GM18508 (cell line): ENCODE measurements at regions not wholly inside any gene's neighbourhood (a gene's known extent, or its start where the extent isn't known, plus 50 kb on each side); places are given as distances from the start of the nearest gene placed in this dataset.
"Not testable (repeated sequence)": the region's sequence is repeated elsewhere in the genome, so short reads cannot be mapped to it uniquely, and the experiment has no call there.

Experiments
- ATAC-seq: cut with Tn5 transposase; IDR thresholded peaks from one replicate; pipeline ENCODE4 v1.9.1; 2021; ENCODE audit warnings: moderate number of reproducible peaks; ENCODE audit not compliant: insufficient read depth, unreplicated experiment

DNA sequence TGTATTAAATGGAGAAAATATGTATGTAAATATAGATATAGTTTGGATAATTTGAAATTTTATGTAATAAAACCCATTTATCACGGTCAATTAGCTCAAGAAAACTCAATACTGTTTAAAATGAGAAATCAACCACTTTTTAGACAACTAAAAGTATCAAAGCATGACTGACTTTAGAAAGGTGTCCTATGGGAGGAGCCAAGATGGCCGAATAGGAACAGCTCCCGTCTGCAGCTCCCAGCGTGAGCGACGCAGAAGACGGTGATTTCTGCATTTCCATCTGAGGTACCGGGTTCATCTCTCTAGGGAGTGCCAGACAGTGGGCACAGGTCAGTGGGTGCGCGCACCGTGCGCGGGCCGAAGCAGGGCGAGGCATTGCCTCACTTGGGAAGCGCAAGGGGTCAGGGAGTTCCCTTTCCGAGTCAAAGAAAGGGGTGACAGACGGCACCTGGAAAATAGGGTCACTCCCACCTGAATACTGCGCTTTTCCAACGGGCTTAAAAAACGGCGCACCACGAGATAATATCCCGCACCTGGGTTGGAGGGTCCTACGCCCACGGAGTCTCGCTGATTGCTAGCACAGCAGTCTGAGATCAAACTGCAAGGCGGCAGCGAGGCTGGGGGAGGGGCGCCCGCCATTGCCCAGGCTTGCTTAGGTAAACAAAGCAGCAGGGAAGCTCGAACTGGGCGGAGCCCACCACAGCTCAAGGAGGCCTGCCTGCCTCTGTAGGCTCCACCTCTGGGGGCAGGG, 182.8 kb upstream of the NECTIN3 start:
- not testable (repeated sequence) for ATAC-seq

GRCh38 chr3:110889376-110889699, 182.3 kb upstream of the NECTIN3 start:
- not testable (repeated sequence) for ATAC-seq

GRCh38 chr3:110894574-110894973, 177.0 kb upstream of the NECTIN3 start:
- ATAC-seq = no peak

- no peak for ATAC-seq
Measured at GRCh38 chr3:110895054-110895453, 176.6 kb upstream of the NECTIN3 start.

GRCh38 chr3:110897046-110897445, 174.6 kb upstream of the NECTIN3 start:
- ATAC-seq = no peak

DNA sequence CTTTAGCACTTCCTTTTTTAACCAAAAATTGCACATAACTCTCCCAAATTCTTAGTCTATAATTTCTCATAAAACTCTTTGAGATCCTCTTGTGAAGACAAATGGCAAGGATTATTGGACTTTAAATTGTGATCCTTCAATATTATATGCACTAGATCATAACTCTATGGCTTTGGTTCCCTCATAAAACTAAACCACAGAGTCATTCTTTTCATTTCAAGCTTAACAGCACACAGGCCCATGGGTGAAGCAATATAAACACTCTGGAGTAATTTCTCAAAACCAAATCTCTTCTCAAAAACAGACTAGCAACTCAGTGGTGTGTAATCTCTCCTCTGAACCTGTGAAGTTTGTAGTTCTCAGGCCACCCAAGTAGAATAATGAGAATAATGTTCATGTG, 171.0 kb upstream of the NECTIN3 start:
- ATAC-seq = no peak

DNA sequence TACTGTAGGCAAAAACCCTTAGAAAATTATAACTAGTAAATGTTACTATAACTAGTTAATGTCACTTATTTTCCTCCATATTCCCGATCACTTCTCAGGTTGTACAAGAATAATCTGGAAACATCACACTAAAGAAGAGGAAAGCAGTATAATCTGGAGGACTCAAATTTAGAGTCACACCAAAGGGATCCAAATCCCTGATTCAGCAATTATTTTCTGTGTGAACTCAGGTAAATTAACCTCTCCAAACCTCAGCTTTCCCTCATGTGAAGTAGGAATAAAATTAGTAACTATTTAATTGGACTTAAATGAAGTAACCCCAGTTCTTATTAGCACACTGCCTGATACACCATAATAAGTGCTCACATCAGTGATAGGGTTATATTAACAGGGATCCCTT, 170.1 kb upstream of the NECTIN3 start:
- no peak for ATAC-seq

GRCh38 chr3:110902453-110903085, 169.0 kb upstream of the NECTIN3 start:
- no peak for ATAC-seq

DNA sequence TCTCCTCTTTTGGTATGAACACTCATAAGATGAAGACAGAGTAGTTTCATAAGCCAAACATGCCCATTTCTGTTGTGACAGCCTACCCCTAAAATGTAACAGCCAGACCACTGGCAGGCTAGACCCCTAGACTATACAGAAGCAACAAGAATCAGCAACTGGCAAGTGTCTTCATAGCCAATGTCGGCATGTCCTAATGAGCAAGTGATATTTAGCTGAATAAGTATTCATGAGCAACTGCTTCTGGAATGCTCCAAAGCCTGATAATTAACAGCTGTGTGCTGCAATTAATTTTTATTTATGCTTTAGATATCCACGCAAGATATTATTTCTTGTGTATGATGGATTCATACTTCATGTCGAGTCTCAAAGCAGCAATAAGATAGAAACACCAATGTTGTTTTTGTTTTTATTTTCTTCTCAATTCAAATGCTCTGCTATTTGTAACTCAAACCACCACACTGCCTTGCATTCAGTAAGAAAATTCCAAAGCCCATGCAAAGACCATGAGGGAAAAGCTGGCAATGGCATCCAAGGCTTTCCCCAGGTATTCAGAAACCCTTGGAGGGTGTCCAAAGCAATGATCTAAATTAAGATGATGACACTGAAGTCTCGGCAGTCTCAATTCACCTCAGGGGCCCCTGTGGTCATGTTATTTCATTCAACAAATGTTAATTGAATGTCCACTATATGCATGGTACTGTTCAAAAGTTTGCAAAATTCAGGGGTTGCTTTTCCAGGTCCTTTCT, 167.7 kb upstream of the NECTIN3 start:
- no peak for ATAC-seq

DNA sequence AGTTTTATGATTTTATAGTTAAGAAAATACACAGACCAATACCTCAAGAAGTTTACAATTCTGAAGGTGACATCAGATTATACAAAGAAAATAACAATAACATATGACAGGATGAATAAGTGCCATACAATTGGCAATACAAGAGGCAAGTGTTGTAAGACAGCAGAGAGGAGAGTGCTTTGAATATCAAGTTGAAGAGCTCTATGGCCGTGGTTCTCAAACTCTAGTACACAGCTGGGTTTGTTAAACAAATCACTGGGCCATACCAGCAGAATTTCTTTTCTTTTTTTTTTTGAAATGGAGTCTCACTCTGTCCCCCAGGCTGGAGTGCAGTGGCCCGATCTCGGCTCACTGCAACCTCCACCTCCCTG, 167.1 kb upstream of the NECTIN3 start:
- ATAC-seq = no peak

GRCh38 chr3:110905121-110905520, 166.5 kb upstream of the NECTIN3 start:
- ATAC-seq = no peak

- no peak for ATAC-seq
Measured at GRCh38 chr3:110909839-110910238, 161.8 kb upstream of the NECTIN3 start.

DNA sequence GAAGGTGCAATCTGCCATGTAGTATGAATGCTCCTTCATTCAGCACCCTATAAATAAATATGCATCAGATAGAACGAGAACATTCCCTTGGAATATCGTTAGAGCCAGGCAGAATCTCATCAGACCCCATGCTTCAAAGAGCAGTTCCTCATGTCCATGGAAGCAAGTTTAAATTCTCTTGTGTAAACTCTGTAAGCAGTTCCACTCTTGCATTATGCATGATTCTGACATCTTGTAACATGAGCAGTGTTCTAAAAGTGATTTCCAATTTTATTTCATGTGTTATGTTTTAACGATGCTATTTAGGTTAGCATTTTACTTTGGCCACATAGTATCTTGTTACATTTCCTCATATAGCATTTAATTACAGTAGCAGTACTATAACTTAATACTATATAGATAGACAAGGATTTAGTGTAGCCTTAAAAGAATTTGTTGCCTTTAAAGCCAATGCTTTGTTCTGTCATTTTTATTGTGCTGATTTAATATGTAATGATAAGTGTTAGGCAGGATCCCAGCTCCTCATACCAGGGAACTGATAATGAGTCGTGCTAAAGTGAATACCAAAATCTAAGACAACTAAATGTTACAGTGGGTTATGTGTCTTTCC, 161.2 kb upstream of the NECTIN3 start:
- no peak for ATAC-seq

- ATAC-seq = no peak
Measured at GRCh38 chr3:110918963-110919362, 152.7 kb upstream of the NECTIN3 start.

DNA sequence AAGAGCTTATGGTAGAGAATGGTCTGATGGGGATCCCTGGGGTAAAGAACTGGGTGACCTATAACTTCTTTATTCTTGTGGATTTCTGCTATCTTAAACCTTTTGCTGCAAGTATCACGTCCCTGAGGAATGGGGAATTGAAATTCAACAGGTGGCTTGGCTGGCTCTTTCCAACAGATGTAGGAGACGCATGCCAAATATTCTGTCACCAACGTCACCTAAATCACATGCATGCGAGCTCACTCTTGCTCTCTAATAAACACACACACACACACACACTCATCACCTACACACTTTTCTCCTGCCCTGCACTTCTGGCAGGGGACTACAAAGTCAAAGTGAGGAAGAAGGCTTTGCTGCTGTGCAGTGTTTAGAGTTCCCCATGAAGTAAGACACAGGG, 145.8 kb upstream of the NECTIN3 start:
- no peak for ATAC-seq

DNA sequence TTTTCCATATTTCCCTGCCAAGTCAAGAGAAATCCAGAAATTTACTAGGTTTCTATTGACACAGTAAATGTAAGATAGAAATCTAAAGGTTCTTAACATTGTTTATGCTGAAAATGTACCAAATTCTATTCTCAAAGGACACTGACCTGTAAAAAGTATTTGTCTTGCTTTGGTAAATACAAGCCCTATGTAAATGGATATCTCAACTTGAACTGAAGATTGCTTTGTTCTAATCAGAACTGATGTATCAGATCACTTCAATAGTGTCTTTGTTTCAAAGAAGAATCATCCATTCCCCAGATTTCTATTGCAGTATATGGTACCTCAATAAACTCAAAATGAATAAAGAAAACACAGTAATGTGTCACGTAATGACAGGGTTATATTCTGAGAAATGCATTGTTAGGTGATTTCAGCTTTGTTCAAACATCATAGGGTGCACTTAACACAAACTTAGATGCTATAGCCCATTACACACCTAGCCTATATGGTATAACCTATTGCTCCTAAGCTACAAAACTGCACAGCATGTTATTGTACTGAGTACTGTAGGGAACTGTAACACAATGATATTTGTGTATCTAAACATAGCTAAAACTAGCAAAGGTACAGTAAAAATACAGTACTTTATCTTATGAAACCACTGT, 143.5 kb upstream of the NECTIN3 start:
- ATAC-seq = no peak

GRCh38 chr3:110929816-110930215, 141.8 kb upstream of the NECTIN3 start:
- no peak for ATAC-seq

DNA sequence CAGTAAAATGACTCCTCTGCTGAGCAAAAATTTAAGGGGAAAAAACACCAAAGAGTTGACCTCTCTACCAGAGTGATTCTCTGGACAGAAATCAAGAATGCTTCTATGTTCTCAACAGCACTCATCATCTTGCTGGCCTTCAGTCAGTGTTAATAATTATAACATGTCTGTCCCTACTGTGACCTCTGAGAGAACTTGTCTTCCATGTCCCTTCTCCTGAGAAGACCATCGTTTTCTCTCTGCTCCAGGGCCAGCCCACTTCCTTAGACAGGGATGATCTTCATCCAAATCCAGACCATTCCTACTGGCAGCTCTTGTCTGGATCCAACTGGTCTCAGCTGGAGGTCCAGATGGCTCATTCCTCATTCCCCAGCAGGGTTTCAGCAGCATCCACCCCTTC, 139.0 kb upstream of the NECTIN3 start:
- no peak for ATAC-seq

- ATAC-seq = no peak
Measured at GRCh38 chr3:110933821-110934426, 137.7 kb upstream of the NECTIN3 start.

DNA sequence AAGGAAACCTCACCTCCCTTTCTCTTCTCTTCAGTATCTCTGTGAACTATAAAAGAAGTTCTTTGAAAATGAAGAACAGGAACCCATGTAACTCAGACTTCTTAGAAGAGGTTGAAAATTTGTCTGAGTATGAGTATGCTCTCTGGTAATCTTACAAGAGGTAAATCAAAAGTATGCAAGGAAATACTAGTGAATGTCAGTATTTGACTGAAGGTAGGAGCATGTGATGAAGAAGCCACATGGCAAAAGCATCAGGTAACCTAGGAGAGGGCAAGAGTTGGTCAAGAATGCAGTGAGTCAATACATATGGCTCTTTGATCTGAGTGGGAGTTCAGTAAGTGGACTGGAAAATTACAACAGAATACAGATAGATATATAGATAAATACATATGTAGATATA, 133.0 kb upstream of the NECTIN3 start:
- no peak for ATAC-seq
